ENCODE measurements at regions not wholly inside any gene's neighbourhood (a gene's known extent, or its start where the extent isn't known, plus 50 kb on each side); places are given as distances from the start of the nearest gene placed in this dataset.
"Not testable (repeated sequence)": the region's sequence is repeated elsewhere in the genome, so short reads cannot be mapped to it uniquely, and the experiment has no call there.

DNA sequence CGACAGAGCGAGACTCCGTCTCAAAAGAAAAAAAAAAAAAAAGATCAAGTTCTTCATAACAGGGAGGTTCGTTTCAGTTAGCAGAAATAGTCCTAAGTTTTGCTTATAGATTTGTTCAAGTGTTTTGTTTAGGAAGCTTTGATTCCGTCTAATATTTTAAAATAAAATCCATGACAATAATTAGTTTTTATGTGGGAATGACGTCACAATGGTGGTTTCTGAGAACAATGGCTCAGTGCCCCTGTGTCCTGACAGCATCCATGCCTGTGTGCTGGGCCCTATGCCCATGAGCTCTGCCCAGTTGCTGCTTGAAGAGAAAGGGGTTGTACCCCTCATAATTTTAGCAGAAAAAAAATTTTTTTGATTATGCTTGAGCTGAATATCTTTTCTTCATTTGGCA is 134.0 kb downstream of the SST start:
- DNase-seq (ENCODE audit: low spot score), result no peak

DNA sequence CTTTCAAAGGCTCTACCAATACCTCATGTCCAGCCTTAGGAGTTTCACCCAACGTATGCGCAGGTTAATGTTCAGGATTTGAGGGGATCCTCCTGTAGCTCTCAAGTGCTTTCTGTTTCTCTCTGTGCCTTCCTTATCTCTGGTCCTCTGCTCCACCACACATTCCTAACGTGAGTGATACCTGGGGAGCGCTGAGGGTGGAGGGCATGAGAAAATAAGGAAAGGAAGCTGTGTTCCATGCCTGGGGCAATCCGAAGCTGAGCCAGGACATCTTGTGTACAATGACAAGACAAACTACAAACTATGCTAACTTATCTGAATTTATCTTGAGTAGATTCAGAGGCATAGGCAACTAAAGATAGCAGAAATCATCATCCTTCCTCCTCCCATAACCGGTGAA is 136.4 kb downstream of the SST start:
- DNase-seq (ENCODE audit: low spot score), result no peak

DNA sequence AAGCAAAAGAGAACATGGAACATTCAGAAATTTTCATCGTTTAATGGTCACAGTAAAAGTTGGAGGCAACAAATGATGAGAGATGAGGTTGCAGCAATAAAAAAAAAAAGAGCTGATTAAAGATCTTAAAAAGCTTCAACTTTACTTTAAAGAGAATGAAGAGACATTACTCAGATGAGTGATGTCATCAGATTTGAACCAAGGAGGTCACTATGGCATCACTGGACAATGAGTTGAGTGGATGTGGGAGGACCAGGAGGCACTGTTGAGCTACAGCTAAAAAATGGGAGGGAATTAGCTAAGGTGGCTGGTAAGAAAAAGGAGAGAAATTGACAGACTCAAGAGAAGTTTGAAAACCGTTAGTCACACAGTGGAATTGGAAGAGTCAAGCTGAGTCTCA is 138.4 kb downstream of the SST start:
- no peak for DNase-seq (ENCODE audit: low spot score)

DNA sequence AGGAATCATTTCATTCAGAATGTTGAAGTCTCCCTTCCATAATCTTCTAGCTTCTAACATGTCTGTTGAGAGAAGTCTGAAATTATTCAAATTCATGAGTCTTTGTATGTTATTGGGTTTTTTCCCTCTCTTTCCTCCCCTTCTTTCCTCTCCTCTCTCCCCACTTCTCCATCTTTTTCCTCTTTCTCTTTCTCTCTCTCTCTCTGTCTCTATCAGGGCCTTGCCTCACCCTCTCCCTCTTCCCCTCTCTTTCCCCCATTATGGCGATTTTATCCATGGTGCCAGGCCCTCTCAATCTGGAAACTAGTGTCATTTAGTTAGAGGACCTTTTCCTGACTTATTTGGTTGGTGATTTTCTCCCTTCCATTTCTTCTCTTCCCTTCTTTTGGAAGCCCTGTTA is 147.3 kb downstream of the SST start:
- no peak for DNase-seq (ENCODE audit: low spot score)

DNA sequence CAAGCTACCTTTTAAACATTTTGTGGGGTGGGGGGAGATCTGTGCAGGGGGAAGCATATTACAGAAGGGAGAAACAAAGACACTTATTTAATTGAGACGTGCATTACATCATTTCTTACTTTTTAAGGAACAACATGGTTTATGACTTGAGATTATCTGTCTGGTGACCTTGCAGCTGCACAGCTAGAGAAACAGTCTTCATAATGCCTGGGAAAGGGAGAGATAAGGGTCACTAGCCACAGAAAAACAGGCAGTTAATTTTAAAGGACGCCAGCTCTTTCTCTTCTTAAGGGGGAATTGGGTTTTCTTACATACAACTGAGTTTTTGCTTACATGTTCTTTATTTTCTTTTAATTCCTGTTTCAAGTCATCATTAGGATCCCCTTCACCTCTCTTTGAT is 147.9 kb downstream of the SST start:
- no peak for DNase-seq (ENCODE audit: low spot score)

DNA sequence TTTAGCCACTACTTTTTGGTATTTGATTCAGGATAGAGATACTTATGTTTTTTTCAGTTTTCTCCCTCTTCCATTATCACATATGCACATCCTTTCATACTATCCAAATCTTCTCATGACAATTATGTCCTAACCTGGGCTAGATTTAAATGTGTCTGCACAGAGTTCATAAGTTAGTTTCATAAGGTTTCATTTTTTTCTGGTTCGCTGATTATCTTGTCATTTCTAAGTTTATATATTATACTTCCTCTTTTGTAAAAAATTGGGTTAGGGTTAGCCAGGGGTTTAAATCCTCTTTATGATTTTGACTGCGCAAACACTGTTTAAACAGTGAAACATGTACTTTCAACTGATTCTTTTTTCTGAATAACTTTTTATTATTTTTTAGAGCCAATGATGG is 148.6 kb downstream of the SST start:
- DNase-seq (ENCODE audit: low spot score), result no peak

DNA sequence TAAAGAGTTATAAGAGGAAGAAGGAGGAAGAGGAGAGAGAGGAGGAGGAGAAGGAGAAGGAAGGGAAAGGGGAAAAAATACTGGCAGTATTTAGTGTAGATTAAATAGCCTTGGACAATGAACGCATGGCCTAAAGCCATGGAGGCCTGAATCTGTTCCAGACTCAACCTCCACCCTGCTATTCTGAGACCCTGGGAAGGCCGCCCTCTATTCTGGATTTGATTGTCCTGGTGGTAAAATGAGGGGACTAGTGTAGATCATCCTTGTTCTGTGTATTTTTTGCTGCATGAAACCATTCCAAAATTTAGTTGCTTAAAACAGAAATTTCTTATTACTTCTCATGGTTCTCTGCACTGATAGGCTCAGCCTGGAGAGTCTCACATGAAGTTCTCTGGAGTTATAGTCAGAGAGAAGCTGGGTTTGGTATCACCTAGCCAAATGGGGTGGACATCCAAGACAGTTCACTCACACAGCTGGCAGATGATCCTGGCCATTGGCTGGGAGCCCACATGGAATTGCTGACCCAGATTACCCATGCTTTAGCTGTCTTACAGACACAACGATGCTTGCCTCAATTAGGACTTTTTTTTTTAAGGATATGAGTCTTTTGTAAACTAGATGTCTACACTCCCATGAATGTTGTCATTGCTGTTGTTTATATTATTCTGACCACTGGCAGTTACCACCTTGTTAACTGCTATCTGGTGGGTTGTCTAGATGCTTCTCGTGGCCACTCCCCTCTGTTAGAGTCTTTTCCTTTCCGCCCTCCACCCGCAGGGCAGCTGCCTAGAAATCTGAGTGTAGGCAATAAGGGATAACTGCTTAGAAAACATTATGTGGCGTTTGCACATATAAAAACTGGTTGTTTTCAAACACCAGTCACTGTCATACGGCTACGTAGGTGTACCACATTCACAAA is 149.9 kb downstream of the SST start:
- DNase-seq (ENCODE audit: low spot score), result no peak

DNA sequence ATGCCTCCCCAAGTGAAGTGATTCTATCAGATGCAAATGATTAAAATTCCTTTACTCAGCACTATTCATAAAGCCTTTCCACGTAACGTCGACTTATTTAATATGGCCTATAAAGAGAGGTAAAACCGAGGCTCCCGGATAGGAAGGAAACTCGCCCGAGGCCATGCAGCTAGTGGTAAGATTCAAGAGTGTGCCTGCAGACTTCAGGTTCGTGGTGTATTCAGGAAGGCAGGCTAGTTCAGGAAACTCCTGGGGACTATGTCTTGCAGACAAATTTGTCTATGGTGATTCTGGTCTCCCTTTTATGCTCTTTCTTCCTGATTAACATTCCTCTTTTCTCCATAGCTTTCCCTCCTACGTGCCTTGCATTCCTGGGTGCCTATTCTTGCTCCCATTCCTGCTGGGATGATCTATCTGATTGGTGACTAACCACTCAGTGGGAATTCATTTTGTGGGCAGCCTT is 150.7 kb downstream of the SST start:
- DNase-seq (ENCODE audit: low spot score), result no peak

DNA sequence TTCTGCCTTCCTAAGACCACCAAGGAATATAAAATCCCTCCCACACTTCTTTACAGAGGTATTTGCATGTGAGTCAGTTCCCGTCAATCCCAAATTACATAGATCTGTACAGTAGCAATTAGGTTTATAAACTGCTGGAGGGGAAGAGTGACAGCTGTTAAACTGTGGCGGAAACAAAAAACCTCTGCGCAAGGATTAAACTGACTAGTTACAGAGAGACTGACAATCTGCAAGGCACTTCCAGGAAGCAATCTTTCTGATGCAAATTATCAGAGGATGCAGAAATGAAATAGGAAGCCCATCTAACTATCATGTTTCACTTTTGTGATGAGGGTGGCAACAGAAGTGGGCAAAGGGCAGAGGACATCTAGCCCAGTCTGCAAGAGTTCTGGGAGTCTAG is 150.4 kb downstream of the RTP4 start:
- DNase-seq (ENCODE audit: low spot score), result no peak

DNA sequence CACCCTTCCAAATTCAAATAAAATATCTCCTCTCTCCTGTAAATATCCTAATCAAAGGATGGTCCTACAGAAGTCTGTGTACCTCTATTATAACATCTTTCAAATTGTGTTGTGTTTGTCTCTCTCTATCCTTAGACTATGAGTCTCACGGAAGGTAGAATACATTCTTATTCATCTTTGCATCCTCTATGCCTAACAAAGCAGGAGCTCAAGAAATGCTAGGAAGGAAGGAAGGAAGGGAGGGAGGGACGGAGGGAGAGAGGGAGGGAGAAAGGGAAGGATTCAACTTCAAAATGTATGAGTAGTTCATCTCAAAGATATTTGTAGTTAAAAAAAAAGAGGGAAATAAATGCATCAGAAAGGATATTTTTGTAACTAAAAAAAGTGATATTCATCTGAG is 150.0 kb downstream of the RTP4 start:
- no peak for DNase-seq (ENCODE audit: low spot score)

DNA sequence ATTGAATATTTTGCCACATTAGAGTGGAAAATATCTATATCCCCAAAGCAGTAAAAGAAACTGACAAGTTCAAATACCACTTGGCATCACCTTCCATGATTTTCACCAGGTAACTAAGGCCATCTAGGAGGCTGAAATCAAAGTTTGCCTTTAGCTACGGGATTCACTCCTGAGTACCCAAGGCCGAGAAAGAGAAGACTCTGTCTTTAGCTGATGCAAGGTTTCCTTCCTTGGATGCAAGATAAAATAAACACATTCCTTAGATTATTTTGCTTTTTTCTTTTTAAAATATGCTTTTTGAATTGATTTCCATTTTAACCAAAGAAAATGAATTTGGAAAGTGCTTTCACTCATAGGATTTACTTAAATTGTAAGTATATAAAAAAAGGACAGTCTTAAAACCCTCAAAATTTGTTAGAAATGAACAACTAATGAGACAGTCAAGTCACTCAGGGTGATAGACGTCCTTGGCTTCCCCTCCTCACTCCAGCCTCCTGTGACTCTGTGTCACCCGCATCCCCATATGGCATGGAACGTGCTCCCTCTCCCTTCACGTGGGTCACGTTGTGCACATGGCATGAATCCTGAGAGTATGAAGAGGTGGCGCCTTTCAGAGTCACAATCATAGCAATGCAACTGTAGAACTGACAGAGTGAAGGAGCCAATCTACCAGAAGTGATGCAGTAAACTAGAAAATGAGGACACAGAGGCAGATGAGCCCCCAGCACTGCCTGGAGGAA is 148.4 kb downstream of the RTP4 start:
- no peak for DNase-seq (ENCODE audit: low spot score)

DNA sequence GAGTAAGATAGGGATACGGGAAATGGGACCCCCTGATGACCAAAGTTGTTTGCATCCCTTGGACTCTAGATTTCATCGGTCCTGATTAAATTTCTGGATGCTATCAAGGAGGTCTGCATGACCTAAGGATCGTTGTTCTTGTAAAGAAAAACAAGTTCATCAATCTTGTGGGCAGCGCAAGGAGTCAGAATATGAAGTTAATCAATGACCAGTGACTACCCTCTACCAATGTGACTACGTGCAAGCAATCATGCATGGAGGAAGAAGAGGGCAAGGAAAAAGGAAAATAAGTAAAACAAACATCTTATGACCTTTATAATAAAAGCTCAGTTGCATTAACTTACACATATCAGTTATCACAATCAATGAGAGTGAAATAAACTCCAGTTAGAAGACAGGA is 139.7 kb downstream of the RTP4 start:
- DNase-seq (ENCODE audit: low spot score), result no peak

DNA sequence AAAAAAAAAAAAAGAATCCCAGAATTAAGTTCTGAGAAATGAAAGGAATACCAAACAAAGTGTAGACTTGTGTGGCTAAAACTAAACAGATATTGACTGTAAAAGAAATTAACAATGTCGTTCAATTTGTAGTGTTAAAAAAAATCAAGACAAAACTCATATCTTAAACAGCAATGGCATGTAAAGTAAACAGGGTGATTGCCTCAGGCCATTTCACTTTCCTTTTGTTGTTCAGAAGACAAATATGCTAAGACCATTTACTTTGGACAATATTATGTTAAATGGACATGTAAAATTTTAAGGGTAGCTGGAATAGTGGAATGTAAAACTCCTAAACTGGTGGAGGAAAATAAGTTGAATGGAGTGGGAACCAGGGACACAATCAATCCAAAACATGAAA is 139.1 kb downstream of the RTP4 start:
- DNase-seq (ENCODE audit: low spot score), result no peak

DNA sequence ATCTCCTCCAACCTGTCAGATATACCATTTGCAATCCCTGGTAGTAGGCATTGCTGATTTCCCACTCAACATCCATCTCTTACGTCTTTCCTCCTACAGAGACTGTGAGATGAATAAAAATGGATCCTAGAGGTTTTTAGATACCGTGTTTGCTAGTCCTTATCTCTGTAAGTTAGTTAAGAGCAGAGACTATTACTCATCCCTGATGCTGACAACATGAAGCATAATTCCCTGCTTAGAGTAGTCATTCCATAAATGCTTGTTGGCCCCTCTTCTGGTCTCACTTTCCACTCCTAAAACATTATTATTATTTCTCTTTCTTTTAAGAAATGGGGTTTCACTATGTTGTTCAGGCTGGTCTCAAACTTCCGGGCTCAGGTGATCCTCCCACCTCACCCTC is 136.2 kb downstream of the RTP4 start:
- DNase-seq (ENCODE audit: low spot score), result no peak

DNA sequence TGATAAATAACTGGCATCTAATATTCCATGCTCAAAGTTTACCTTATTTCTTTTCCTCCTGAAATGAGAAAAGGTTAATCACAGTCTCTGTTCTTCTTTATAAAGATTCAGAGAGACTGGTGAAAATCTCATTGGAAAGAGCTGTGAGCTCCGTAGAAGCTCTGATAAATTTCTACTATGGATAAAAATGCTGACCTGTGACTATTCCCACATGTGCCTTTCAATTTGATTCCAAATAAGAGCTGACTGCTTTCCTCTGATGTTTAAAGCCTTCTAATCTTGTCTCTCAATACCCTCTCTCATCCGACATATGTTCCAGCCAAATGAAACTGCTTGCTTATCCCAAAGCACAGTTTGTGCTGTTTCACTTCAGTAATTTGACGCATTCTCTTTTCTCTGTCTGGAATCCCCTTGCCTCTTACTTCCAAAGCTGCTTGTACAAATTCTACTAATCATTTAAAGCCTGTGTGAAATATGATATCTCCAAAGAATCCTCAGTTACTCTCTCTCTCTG is 130.1 kb downstream of the RTP4 start:
- DNase-seq (ENCODE audit: low spot score), result no peak

DNA sequence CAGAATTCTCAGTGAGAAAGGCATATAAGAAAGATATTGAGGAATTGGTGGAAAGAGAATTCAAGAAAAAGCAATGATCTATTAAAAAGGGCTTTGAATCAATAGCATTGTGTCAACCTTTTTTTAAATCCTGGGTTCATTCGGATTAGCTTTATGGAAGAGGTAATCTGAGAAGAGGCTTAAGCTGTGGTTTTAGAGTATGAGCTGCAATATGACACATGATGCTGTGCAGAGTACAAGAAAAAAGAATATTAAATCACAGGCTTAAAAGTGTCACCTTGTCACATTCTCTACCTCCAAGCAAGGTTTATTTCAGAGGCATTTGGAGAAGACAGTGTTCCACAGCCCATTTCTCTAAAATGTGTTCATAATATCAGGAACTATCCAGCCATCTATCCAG is 128.9 kb downstream of the RTP4 start:
- no peak for DNase-seq (ENCODE audit: low spot score)

DNA sequence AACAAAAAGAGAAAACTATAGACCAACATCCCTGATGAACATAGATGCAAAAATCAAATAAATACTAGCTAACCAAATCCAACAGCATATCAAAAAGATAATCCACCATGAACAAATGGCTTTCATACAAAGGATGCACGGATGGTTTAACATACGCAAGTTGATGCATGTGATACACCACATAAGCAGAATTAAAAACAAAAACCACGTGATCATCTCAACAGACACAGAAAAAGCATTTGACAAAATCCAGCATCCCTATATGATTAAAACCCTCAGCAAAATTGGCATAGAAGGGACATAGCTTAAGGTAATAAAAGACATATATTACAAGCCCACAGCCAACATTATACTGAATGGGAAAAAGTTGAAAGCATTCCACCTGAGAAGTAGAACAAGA is 125.9 kb downstream of the RTP4 start:
- not testable (repeated sequence) for DNase-seq (ENCODE audit: low spot score)

DNA sequence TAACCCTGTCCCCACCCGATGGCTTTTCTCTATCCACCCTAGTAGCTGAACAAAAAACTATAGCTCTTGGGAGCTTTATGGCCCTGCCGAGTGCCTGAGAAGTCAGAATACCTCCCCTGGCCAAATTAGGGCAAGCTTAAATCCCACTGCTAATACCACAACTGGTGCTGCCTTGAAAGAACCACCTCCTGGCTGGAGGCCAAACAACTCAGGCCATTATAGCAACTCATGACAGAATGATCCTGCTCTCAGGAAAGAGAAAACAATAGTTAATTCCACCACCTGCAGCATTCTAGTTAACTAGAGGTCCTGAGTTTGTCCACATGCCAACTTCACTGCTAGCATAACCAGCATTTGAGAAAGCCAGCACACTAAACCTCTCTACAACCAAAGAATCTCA is 123.2 kb downstream of the RTP4 start:
- DNase-seq (ENCODE audit: low spot score), result no peak

DNA sequence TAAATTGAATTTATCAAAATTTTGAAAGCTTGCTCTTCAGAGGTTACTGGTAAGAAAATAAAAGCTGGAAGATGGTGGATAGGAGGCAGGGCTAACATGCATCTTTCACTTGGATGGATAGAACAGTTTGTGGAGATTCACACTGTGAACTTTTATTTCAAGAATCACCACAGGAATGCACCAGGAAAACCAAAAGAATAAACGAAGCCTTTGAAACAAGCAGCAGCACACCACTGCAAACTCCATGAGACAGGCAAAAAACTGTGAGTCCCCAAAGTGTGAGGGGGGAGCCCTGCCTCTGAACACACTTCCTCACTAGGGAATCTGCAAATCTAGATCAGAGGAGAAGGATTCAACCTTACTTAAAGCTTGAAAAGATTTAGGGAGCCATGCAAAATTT is 122.2 kb downstream of the RTP4 start:
- DNase-seq (ENCODE audit: low spot score), result no peak

DNA sequence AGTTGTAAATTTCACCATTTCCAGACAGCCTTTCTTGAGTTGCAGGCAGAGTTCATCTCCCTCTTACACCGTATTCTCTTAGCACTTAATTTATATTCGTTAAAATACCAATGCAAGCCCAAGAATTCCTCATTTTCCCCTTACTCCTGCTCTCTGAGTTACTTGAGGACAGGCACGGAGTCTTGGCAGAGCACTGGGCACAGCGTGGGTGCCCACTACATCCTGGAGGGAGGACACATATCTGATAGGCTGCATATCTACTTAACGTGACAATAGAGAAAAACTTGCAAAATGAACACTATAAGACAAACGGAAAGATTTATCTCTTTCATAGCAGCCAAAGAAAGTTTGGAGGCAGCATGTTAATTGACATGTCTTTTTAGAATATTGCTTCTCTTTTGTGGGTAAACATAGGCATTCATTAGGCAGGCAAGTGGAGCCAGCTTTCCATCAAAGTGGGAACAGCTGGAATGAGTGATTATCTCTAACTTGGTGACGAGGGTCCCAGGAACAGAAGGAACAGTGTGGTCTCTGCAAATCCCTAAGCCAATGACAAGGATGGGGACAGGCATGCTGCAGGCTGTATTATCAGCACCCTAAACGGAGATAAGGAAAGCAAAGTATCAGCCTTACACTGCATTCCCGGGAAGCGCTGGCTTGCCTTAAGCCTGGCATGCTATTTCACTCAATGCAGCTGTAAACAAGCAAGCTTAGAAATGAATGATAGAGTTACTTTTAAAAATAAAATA is 116.5 kb downstream of the RTP4 start:
- DNase-seq (ENCODE audit: low spot score), result no peak

DNA sequence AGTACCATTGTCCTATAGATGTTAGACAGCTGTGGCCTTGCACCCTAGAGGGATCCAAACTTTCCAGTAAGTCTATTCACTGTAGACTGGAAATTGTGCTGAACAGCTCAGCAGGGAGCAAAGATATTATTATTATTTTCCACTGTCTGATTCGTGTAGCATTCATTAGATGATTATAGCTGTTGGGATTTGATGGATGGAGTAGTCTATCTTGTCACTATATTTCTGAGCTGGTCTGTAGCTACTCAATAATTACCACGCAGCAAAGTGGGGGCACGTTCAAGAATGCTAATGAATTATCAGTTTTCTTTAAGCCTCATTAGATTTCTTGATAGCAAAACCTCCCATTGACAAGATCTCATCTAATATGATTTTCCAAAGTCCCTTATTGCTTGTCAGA is 113.2 kb downstream of the RTP4 start:
- DNase-seq (ENCODE audit: low spot score), result no peak

DNA sequence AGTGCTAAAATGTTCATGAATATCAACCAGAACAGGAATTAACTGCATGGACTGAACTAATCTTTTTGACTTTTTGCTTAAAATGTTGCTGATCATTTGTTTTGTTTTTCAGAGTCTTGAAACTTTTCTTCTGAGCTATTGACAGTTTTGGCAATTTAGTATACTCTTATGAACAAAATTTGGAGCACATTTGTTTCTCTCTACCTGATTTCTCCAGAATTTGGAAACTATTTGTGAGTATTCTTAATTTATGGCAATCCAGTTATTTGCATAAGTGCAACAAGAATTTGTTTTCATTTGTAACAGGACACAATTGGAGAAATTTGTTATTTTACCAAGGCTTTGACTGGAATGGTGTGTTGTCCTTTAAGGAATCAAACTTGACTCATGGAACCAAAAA is 107.4 kb downstream of the RTP4 start:
- DNase-seq (ENCODE audit: low spot score), result not testable (repeated sequence)
